ENCODE measurements at regions not wholly inside any gene's neighbourhood (a gene's known extent, or its start where the extent isn't known, plus 50 kb on each side); places are given as distances from the start of the nearest gene placed in this dataset.

DNA sequence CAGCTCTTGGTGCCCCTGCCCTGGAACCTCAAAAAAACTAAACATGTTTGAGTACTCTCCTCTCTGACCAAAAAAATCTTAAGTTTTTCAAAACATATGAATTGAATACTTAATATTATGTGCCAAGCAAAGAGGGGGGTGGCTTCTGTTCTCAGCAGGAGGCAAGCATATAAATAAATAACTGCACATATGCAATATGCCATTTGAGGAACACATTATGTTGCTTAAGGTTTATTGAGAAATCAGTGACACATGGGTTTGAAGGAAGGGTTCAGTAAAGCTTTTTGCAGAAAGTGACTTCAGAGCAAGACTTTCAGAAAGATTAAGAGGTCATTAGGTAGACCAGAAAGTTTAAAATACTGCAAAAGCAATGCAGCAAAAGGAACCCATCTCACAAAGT, 429.2 kb downstream of the TDRD15 start:
- H3K4me3 ChIP-seq, result no peak overlapping the region
- H3K36me3 ChIP-seq, result no peaks in the 10 kb centered on the region
- H3K9me3 ChIP-seq, result no peaks in the 10 kb centered on the region
- no peak for DNase-seq
- TF ChIP-seq, protein P1, sequence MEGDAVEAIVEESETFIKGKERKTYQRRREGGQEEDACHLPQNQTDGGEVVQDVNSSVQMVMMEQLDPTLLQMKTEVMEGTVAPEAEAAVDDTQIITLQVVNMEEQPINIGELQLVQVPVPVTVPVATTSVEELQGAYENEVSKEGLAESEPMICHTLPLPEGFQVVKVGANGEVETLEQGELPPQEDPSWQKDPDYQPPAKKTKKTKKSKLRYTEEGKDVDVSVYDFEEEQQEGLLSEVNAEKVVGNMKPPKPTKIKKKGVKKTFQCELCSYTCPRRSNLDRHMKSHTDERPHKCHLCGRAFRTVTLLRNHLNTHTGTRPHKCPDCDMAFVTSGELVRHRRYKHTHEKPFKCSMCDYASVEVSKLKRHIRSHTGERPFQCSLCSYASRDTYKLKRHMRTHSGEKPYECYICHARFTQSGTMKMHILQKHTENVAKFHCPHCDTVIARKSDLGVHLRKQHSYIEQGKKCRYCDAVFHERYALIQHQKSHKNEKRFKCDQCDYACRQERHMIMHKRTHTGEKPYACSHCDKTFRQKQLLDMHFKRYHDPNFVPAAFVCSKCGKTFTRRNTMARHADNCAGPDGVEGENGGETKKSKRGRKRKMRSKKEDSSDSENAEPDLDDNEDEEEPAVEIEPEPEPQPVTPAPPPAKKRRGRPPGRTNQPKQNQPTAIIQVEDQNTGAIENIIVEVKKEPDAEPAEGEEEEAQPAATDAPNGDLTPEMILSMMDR (IDR thresholded peaks at IDR 0.05), result no peak
- intact Hi-C loops (cut with DNase I; ENCODE audit: low total_unique reads), result no loop called here
- no peaks in the 10 kb centered on the region for H3K27me3 ChIP-seq
- no peak overlapping the region for H3K27ac ChIP-seq
- no peaks in the 10 kb centered on the region for H3K4me1 ChIP-seq

DNA sequence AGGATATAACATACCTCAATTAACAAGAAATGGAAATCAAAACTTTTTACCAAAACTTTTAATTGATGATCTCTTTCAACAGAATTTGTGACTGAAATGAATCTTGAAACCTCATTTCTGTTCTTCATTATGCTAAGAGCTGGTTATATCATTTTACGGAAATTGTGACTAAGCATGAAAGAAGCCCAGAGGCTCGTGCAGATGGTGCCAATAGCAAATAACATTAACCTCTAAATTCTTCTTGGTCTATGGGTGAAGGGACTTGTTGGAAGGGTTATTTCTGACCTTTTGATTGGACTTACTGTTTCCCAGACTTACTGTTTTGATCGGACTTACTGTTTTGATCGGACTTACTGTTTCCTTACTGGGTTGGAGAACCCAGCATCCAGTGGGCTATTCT, 435.6 kb downstream of the TDRD15 start:
- no peaks in the 10 kb centered on the region for H3K36me3 ChIP-seq
- no peaks in the 10 kb centered on the region for H3K4me1 ChIP-seq
- no peak for DNase-seq
- TF ChIP-seq, protein P1 (IDR thresholded peaks at IDR 0.05), result no peak
- H3K27ac ChIP-seq, result no peak overlapping the region
- no peaks in the 10 kb centered on the region for H3K9me3 ChIP-seq
- no peaks in the 10 kb centered on the region for H3K27me3 ChIP-seq
- no peak overlapping the region for H3K4me3 ChIP-seq
- intact Hi-C loops (cut with DNase I; ENCODE audit: low total_unique reads), result no loop called here

DNA sequence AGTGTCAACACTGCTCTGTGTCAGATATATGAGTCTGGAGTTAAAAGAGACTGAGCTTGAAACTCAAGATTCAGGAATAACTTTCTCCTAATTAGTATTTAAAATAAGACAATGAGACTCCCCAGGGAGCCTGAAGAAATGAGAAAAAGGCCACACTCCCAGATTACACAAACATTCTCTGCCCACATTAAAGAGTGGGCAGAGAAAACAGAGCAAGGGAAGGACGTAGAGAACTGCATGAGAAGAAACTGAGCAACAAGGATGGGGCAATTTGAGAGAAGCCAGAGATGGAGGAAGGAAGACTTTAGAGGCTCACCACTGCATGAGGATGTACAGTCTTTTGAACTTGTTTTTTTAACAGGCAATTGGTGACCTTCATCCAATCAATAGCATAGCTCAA, 438.2 kb downstream of the TDRD15 start:
- Histone ChIP-seq H3K27ac (no peak overlapping the region), H3K27me3 (no peaks in the 10 kb centered on the region), H3K9me3 (no peaks in the 10 kb centered on the region), H3K4me3 (no peak overlapping the region), H3K36me3 (no peaks in the 10 kb centered on the region), H3K4me1 (no peaks in the 10 kb centered on the region)
- no peak for DNase-seq
- TF ChIP-seq, protein P1 (IDR thresholded peaks at IDR 0.05), result no peak
- intact Hi-C loops (cut with DNase I; ENCODE audit: low total_unique reads), result no loop called here

DNA sequence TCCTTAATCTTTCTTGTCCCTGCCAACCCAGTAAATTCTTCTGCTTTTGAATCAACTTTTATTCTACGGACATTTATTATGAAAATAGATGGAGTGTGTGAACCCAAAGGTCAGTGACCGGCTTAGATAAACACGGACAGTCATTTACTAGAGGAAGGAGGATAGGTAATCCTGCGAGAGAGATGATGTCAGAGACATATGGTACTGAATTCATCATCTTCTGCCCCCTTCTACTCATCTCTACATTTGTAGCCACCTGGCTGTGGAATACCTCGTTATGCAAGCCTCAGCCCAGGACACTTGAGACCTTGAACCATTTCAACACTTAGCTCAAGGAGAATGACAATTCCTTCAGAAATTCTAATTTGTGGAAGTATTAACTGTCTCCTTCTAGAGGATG, 443.6 kb downstream of the TDRD15 start:
- H3K4me3 ChIP-seq, result no peak overlapping the region
- H3K36me3 ChIP-seq, result no peaks in the 10 kb centered on the region
- DNase-seq, result no peak
- H3K27me3 ChIP-seq, result no peaks in the 10 kb centered on the region
- intact Hi-C loops (cut with DNase I; ENCODE audit: low total_unique reads), result no loop called here
- TF ChIP-seq, protein P1 (IDR thresholded peaks at IDR 0.05), result no peak
- no peak overlapping the region for H3K27ac ChIP-seq
- H3K4me1 ChIP-seq, result no peaks in the 10 kb centered on the region
- H3K9me3 ChIP-seq, result no peaks in the 10 kb centered on the region

DNA sequence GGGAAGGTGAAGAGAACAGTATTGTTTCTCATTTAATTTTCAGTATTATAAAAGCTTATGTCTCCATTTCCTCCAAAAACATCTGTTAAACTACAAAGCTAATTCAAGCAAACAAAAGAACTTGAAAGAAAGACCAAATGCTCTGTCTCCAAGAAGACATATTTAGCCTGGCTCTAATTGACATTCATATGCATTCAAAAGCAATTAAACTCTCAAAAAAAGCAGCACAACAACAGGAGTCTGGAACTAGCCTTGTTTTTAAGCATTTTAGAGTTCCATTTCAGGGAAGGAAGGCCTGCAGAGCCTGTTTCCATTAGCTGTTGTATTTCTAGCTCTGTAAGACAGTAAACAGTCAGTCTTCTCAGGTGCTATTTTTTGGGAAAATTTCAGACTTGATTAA, 447.9 kb downstream of the TDRD15 start:
- Histone ChIP-seq H3K27ac (no peak overlapping the region), H3K4me3 (no peak overlapping the region), H3K4me1 (no peaks in the 10 kb centered on the region), H3K9me3 (no peaks in the 10 kb centered on the region), H3K36me3 (no peaks in the 10 kb centered on the region), H3K27me3 (no peaks in the 10 kb centered on the region)
- TF ChIP-seq, protein P1 (IDR thresholded peaks at IDR 0.05), result no peak
- intact Hi-C loops (cut with DNase I; ENCODE audit: low total_unique reads), result no loop called here
- no peak for DNase-seq

DNA sequence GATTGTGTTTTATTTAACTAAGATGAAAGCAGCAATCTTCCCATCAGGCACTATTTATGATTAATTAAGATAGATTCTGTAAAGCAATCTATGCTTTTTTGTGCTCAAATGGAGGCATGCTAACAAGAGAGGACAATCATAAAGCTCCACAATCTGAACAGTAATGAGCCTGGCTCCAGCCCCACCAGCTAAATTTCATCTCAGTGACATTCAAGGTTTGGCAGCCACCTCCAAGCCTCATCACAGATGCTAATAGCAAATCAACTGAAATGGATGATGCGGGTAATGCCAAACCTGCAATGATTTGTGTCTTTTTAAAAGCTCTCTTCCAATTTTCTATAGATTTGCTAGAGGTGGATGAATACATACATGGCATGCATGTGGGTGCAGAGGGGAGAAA, 456.6 kb downstream of the TDRD15 start:
- H3K27ac ChIP-seq, result no peak overlapping the region
- intact Hi-C loops (cut with DNase I; ENCODE audit: low total_unique reads), result no loop called here
- no peak overlapping the region for H3K4me3 ChIP-seq
- TF ChIP-seq, protein P1 (IDR thresholded peaks at IDR 0.05), result no peak
- DNase-seq, result no peak
- H3K27me3 ChIP-seq, result no peaks in the 10 kb centered on the region
- no peaks in the 10 kb centered on the region for H3K9me3 ChIP-seq
- H3K36me3 ChIP-seq, result no peaks in the 10 kb centered on the region
- H3K4me1 ChIP-seq, result no peaks in the 10 kb centered on the region
